ENCODE measurements at regions not wholly inside any gene's neighbourhood (a gene's known extent, or its start where the extent isn't known, plus 50 kb on each side); places are given as distances from the start of the nearest gene placed in this dataset.

GRCh38 chr6:155523821-155524651 lies 68.4 kb upstream of the NOX3 start:
- DNase-seq (ENCODE audit: low read depth), result no peak

GRCh38 chr6:155521719-155522118 lies 66.1 kb upstream of the NOX3 start:
- DNase-seq (ENCODE audit: low read depth), result no peak

- no peak for DNase-seq (ENCODE audit: low read depth)
Measured at GRCh38 chr6:155520078-155520477, 64.4 kb upstream of the NOX3 start.

- no peak for DNase-seq (ENCODE audit: low read depth)
Measured at GRCh38 chr6:155519176-155519738, 63.6 kb upstream of the NOX3 start.

- DNase-seq (ENCODE audit: low read depth), result no peak
Measured at GRCh38 chr6:155517294-155517693, 61.7 kb upstream of the NOX3 start.

GRCh38 chr6:155510879-155511278 lies 55.2 kb upstream of the NOX3 start:
- DNase-seq (ENCODE audit: low read depth), result no peak

GRCh38 chr6:155509743-155510475 lies 54.3 kb upstream of the NOX3 start:
- no peak for DNase-seq (ENCODE audit: low read depth)

GRCh38 chr6:155505608-155505989 lies 50.0 kb upstream of the NOX3 start:
- no peak for DNase-seq (ENCODE audit: low read depth)

All from activated T-helper 1 cell treated with Interleukin-2 at 50 U/mL for 16 hours (primary cell).